H1 (cell line): ENCODE measurements at regions not wholly inside any gene's neighbourhood (a gene's known extent, or its start where the extent isn't known, plus 50 kb on each side); places are given as distances from the start of the nearest gene placed in this dataset.

Experiments used
- CTCF ChIA-PET: fragments of 300-600 bp; sonication (Branson Sonifier 250); formaldehyde crosslinking; loops from one replicate; lab custom pipeline; 2021; ENCODE audit not compliant: partially characterized antibody; lab: Charles Lee
- POLR2A ChIA-PET: fragments of 300-600 bp; sonication (Branson Sonifier 250); formaldehyde crosslinking; loops from one replicate; lab custom pipeline; 2021; ENCODE audit warnings: inconsistent platforms; ENCODE audit not compliant: partially characterized antibody; lab: Charles Lee
- DNase-seq, 2 experiments: peaks; one replicate each; pipeline versions ENCODE4 v3.0.0 to v3.0.0-alpha.2; 2010 to 2022; ENCODE audit warnings: low spot score in 2 of 2, low read depth in 1 of 2, mixed read lengths in 1 of 2
- FAIRE-seq: peaks from 2 replicates; lab custom pipeline; 2011; peaks lifted over from hg19 to GRCh38; lab: Jason Lieb, UNC
- H2AFZ ChIP-seq: 2 replicates; pipeline ENCODE4 v1.8.1; 2012; ENCODE audit warnings: low read length, inconsistent platforms
- H2AK5ac ChIP-seq: 2 replicates; pipeline ENCODE4 v1.6.1; 2013; ENCODE audit warnings: low read depth, low read length
- H2BK120ac ChIP-seq: replicated peaks from 2 replicates; pipeline ENCODE3; 2013; ENCODE audit warnings: low read depth, low read length, inconsistent platforms
- H2BK12ac ChIP-seq: 2 replicates; pipeline ENCODE4 v1.6.1; 2013; ENCODE audit warnings: low read depth, low read length
- H2BK15ac ChIP-seq: 2 replicates; pipeline ENCODE4 v1.6.1; 2013; ENCODE audit warnings: low read length
- H2BK20ac ChIP-seq: 2 replicates; pipeline ENCODE4 v1.6.1; 2013; ENCODE audit warnings: low read length
- H2BK5ac ChIP-seq: 2 replicates; pipeline ENCODE4 v1.6.1; 2013; ENCODE audit warnings: low read depth, low read length
- H3K14ac ChIP-seq: 2 replicates; pipeline ENCODE4 v1.6.1; 2013; ENCODE audit warnings: inconsistent platforms; ENCODE audit not compliant: insufficient read length
- H3K18ac ChIP-seq: 2 replicates; pipeline ENCODE4 v1.6.1; 2013; ENCODE audit warnings: low read length; ENCODE audit errors: extremely low read depth
- H3K23ac ChIP-seq: 2 replicates; pipeline ENCODE4 v1.6.1; 2013; ENCODE audit warnings: inconsistent platforms; ENCODE audit not compliant: insufficient read length
- H3K23me2 ChIP-seq: 2 replicates; pipeline ENCODE4 v1.6.1; 2013; ENCODE audit warnings: low read depth, low read length
- H3K27ac ChIP-seq: 2 replicates; pipeline ENCODE4 v1.6.1; 2011; ENCODE audit warnings: low read depth, low read length, inconsistent platforms
- H3K27me3 ChIP-seq, 4 experiments: replicated peaks in 1 of 4; 1 replicate in 1 of 4; 2 replicates in 3 of 4; pipeline versions ENCODE4 v1.6.1 to v1.8.1; 2011 to 2013; ENCODE audit warnings: low read length in 3 of 4, mild to moderate bottlenecking in 3 of 4, inconsistent platforms in 2 of 4, mixed read lengths in 2 of 4, moderate library complexity in 1 of 4; ENCODE audit not compliant: control insufficient read depth in 3 of 4, insufficient read depth in 3 of 4; ENCODE audit errors: extremely low read depth in 1 of 4
- H3K36me3 ChIP-seq, 4 experiments: 2 replicates each; pipeline versions ENCODE4 v1.6.1 to v1.8.1; 2011 to 2013; ENCODE audit warnings: mild to moderate bottlenecking in 4 of 4, low read length in 3 of 4, moderate library complexity in 2 of 4, control low read depth in 1 of 4, inconsistent platforms in 1 of 4; ENCODE audit not compliant: insufficient read depth in 4 of 4, control insufficient read depth in 2 of 4
- H3K4ac ChIP-seq: replicated peaks from 2 replicates; pipeline ENCODE3; 2013; ENCODE audit warnings: low read length, low read depth, mixed read lengths, inconsistent platforms; ENCODE audit not compliant: insufficient read length
- H3K4me1 ChIP-seq, 4 experiments: replicated peaks in 1 of 4; 1 replicate in 1 of 4; 2 replicates in 3 of 4; pipeline versions ENCODE4 v1.6.1 to v1.8.1; 2011 to 2013; ENCODE audit warnings: low read length in 3 of 4, inconsistent platforms in 2 of 4, mixed read lengths in 1 of 4; ENCODE audit not compliant: insufficient read depth in 4 of 4, control insufficient read depth in 3 of 4
- H3K4me2 ChIP-seq, 2 experiments: 2 replicates each; pipeline versions ENCODE4 v1.6.1 to v1.8.1; 2011 to 2013; ENCODE audit warnings: low read depth in 2 of 2, low read length in 2 of 2, control low read depth in 1 of 2, inconsistent platforms in 1 of 2, mild to moderate bottlenecking in 1 of 2; ENCODE audit not compliant: insufficient read depth in 1 of 2
- H3K4me3 ChIP-seq, 4 experiments: fragments of 200-600, 300-600 bp in 1 of 4; sonication (generic), shearing (Covaris generic), sonication (Bioruptor Twin) in 1 of 4; 2 replicates each; pipeline versions ENCODE4 v1.5.1 to v1.8.1; 2011 to 2016; ENCODE audit warnings: low read length in 4 of 4, low read depth in 3 of 4, control low read depth in 2 of 4, inconsistent platforms in 2 of 4, mild to moderate bottlenecking in 2 of 4, mixed read lengths in 1 of 4, moderate library complexity in 1 of 4; ENCODE audit not compliant: insufficient read depth in 2 of 4; ENCODE audit errors: extremely low read depth in 1 of 4
- H3K56ac ChIP-seq: replicated peaks from 2 replicates; pipeline ENCODE3; 2013; ENCODE audit warnings: low read depth, mild to moderate bottlenecking, mixed read lengths, low read length, inconsistent platforms; ENCODE audit not compliant: insufficient read length
- H3K79me1 ChIP-seq: 2 replicates; pipeline ENCODE4 v1.6.1; 2013; ENCODE audit warnings: low read depth, low read length, control low read depth
- H3K79me2 ChIP-seq, 2 experiments: 2 replicates each; pipeline versions ENCODE4 v1.6.1 to v1.8.1; 2012 to 2013; ENCODE audit warnings: low read length in 2 of 2, mild to moderate bottlenecking in 2 of 2, inconsistent platforms in 1 of 2; ENCODE audit not compliant: insufficient read depth in 2 of 2, control insufficient read depth in 1 of 2
- H3K9ac ChIP-seq, 4 experiments: replicated peaks in 1 of 4; 1 replicate in 1 of 4; 2 replicates in 3 of 4; pipeline versions ENCODE4 v1.6.1 to v1.8.1; 2011 to 2013; ENCODE audit warnings: low read depth in 3 of 4, low read length in 3 of 4, control low read depth in 2 of 4, mild to moderate bottlenecking in 2 of 4, moderate library complexity in 2 of 4, inconsistent platforms in 1 of 4; ENCODE audit errors: extremely low read depth in 1 of 4
- H3K9me3 ChIP-seq, 2 experiments: 2 replicates each; pipeline versions ENCODE4 v1.6.1 to v1.8.1; 2012 to 2013; ENCODE audit warnings: mild to moderate bottlenecking in 2 of 2, moderate library complexity in 2 of 2, control low read depth in 1 of 2, inconsistent platforms in 1 of 2, low read depth in 1 of 2, low read length in 1 of 2, mixed read lengths in 1 of 2; ENCODE audit not compliant: insufficient read depth in 2 of 2
- H4K20me1 ChIP-seq, 2 experiments: replicated peaks in 1 of 2; 2 replicates each; pipeline versions ENCODE3 to v1.8.1; 2011 to 2013; ENCODE audit warnings: inconsistent platforms in 2 of 2, low read length in 2 of 2, mild to moderate bottlenecking in 1 of 2; ENCODE audit not compliant: insufficient read depth in 2 of 2, control insufficient read depth in 1 of 2
- H4K5ac ChIP-seq: 2 replicates; pipeline ENCODE4 v1.6.1; 2013; ENCODE audit warnings: low read length, low read depth, mixed read lengths, inconsistent platforms; ENCODE audit not compliant: insufficient read length
- H4K8ac ChIP-seq: 2 replicates; pipeline ENCODE4 v1.8.0; 2013; ENCODE audit warnings: mild to moderate bottlenecking, moderate library complexity, low read length, inconsistent platforms; ENCODE audit not compliant: insufficient read depth; ENCODE audit errors: extremely low read depth
- H4K91ac ChIP-seq: replicated peaks from 2 replicates; pipeline ENCODE3; 2013; ENCODE audit warnings: low read length, mixed read lengths, inconsistent platforms; ENCODE audit not compliant: insufficient read length
- CHD7 ChIP-seq: fragments of 300-600 bp; sonication (generic); IDR thresholded peaks from 2 replicates; pipeline ENCODE4 v1.7.1; 2012; ENCODE audit warnings: low read length, moderate library complexity, mild to moderate bottlenecking, inconsistent platforms; ENCODE audit not compliant: insufficient replicate concordance
- WGBS, 2 experiments: shearing (Covaris generic) in 1 of 2; methylation state at CpG; one replicate each; pipeline versions ENCODE4 v1.1.6 to v1.1.7; 2013 to 2015; ENCODE audit warnings: low lambda C conversion rate in 2 of 2, mixed read lengths in 2 of 2, inconsistent platforms in 1 of 2, low coverage in 1 of 2, missing lambda C conversion rate in 1 of 2; ENCODE audit not compliant: insufficient replicate concordance in 2 of 2, insufficient coverage in 1 of 2, insufficient read length in 1 of 2; ENCODE audit errors: extremely low coverage in 1 of 2, missing lambda C conversion rate in 1 of 2; 5-methylcytosine and 5-hydroxymethylcytosine counted together

GRCh38 chr11:42253156-42253555 is 793.7 kb upstream of the LRRC4C start:
- WGBS, 2 experiments, result 78% methylated on average over 3 of the region's 3 CpGs; no CpG with 5 or more reads in 1 of the 2 experiments
- Histone ChIP-seq H3K18ac (no peak overlapping the region), H3K4me1 (no peaks in the 10 kb centered on the region), H3K9ac (no peak overlapping the region), H3K23me2 (no peaks in the 10 kb centered on the region), H2AK5ac (no peak overlapping the region), H4K8ac (no peak overlapping the region), H3K36me3 (no peaks in the 10 kb centered on the region), H2BK12ac (no peak overlapping the region), H3K23ac (no peak overlapping the region), H3K56ac (no peak overlapping the region), H2BK15ac (no peak overlapping the region), H4K91ac (no peak overlapping the region), H3K4me3 (no peak overlapping the region), H2BK20ac (no peak overlapping the region), H4K5ac (no peak overlapping the region), H3K4me2 (no peak overlapping the region), H3K79me1 (no peaks in the 10 kb centered on the region), H2BK5ac (no peak overlapping the region), H2BK120ac (no peak overlapping the region), H3K27me3 (no peaks in the 10 kb centered on the region), H3K79me2 (no peaks in the 10 kb centered on the region), H4K20me1 (no peaks in the 10 kb centered on the region), H3K9me3 (peaks cover 5% of the 10 kb centered on the region in 2 experiments; a peak in 1 of 4 replicates), H3K27ac (no peak overlapping the region), H3K14ac (no peak overlapping the region), H3K4ac (no peak overlapping the region), H2AFZ (no peak overlapping the region)
- DNase-seq (no peak), FAIRE-seq (no peak)
- ChIA-PET POLR2A (no interaction called here), CTCF (no interaction called here)
- no peak for TF ChIP-seq CHD7
